Ecto neural progenitor cell (in vitro differentiated cells): ENCODE measurements at regions not wholly inside any gene's neighbourhood (a gene's known extent, or its start where the extent isn't known, plus 50 kb on each side); places are given as distances from the start of the nearest gene placed in this dataset.
"Not testable (repeated sequence)": the region's sequence is repeated elsewhere in the genome, so short reads cannot be mapped to it uniquely, and the experiment has no call there.

Experiments used
- DNase-seq: peaks from one replicate; pipeline ENCODE4 v3.0.0-alpha.2; 2018; ENCODE audit warnings: low spot score

- DNase-seq: no peak
These were observed 81.1 kb downstream of the STMND1 start for GRCh38 chr6:17182961-17183360.

DNA sequence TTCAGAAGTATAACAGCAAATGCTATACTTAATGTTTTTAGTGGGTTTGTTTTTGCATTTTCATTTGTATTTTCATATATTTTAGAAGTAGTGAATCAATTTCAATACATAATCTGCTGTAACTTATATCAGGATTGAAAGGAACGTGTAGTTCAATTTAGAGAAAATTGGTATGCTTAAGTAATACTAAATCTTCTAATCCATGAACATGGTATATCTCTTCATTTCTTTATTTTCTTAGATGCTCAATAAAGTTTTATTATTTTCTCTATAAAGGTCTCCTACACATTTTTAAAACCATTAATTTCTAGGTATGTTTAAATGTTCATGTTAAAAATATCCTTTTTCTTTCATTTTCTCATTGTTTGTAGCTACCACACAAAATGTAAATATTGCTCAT lies 85.1 kb downstream of the STMND1 start:
- DNase-seq: no peak

GRCh38 chr6:17193106-17193775 lies 87.9 kb upstream of the RBM24 start:
- DNase-seq: no peak

DNA sequence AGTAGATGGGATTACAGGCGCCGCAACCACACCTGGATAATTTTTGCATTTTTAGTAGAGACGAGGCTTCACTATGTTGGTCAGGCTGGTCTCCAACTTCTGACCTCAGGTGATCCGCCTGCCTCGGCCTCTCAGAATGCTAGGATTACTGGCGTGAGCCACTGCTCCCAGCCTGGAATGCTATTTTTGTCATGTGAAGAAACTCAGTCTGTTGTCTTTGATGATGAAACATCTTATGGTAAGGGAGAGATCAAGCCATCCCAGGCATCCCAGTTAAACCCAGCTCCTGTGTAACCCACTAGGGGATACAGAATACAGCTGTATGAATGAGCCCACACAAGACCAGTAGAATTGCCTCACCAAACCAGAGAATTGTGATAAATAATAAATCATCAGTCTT lies 83.6 kb upstream of the RBM24 start:
- DNase-seq: no peak

GRCh38 chr6:17200395-17200794 lies 80.8 kb upstream of the RBM24 start:
- DNase-seq: peak; percentile 80

GRCh38 chr6:17202526-17202925 lies 78.6 kb upstream of the RBM24 start:
- no peak for DNase-seq

DNA sequence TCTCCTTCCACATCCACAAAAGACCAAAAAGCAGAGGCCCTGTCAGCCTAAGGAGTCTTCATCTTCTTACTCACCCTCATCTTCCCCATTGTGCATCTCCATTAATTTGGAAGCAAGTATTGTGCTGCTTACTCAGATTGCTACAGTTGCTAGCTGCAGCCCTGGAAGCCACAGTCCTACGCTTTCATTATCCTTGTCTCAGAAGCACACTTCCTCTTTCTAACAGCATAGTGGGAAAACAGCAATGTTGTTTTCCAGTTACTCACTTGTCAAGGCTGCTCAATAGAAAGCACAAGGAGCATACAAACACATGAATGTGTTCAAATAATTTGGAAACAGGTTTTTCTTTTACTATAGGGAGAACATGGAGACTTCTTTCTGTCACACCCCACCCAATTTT lies 76.6 kb upstream of the RBM24 start:
- no peak for DNase-seq

GRCh38 chr6:17206566-17207072 lies 74.5 kb upstream of the RBM24 start:
- no peak for DNase-seq

GRCh38 chr6:17207281-17207680 lies 73.9 kb upstream of the RBM24 start:
- no peak for DNase-seq

DNA sequence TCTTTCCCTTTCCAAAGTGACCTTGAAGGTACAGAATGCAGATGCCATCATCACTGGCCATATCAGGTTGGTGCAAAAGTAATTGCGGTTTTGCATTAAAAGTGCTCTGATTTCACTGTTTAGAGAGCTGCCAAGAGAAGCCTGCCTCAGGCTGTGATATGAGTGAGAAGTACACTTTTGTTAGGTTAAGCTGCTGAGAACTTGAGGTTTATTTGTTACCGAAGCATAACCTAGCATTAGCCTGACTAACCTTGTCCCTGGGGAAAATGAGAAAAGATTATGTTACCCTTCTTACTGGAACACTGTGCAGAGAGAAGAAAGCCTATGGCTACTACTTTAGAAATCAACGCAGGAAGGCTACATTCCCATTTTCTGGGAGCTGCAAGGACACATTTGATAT lies 70.5 kb upstream of the RBM24 start:
- no peak for DNase-seq

GRCh38 chr6:17211101-17211500 lies 70.1 kb upstream of the RBM24 start:
- DNase-seq: no peak

DNA sequence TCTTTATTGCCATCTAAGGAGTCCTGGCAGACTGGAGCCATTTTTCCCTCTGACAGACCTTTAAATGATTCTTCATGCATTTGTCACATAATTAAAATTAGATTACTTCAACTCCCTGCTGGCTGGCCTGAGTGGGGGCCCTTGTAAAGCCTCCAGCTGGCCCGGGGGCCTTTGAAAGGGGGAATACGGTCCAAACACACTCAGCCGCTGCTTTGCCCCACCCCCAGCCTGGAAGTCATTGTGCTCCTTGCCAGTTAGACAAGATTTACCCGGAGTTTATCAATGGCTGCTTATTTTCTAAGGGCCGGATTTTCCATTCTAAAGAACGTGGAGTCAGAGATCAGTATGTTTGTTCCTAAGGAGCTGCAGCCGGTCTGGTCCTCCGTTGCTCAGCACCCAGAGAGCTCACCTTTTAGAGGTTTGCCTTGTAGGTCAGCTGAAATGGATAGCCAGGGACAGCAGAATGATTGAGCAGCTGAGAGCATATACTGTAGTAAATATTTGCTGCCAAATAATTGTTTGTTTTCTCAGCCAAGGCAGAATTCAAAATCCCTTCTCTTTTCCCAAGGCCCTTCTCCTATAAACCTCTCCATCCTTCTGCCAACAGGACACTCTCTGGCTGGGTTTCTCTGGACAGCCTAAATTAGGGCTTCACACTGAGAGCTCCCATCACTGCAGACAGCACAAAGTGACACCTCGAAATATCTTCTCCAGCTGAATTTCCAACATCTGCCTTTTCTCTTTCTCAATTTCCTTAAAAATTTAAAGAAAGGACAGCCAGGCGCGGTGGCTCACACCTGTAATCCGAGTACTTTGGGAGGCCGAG lies 68.4 kb upstream of the RBM24 start:
- DNase-seq: peak; percentile 75

DNA sequence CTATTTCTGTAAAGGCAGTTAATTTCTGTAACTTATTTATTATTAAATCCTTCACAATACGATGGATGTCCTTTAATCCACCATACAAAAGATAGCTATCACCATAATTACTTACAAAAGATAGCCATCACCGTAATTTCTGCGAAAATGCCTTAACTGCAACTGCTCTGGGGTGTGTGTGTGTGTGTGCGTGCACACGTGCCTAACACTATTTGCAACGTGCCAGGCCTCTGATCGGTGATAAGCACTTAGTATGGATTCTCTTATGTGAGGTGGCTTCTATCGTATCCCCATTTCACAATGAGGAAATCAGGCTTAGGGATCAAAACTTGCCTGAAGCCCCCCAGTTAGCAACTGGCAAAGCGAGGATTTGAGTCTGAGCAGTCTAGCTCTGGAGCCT lies 67.1 kb upstream of the RBM24 start:
- DNase-seq: no peak

- not testable (repeated sequence) for DNase-seq
These were observed 64.2 kb upstream of the RBM24 start for GRCh38 chr6:17216972-17217371.

DNA sequence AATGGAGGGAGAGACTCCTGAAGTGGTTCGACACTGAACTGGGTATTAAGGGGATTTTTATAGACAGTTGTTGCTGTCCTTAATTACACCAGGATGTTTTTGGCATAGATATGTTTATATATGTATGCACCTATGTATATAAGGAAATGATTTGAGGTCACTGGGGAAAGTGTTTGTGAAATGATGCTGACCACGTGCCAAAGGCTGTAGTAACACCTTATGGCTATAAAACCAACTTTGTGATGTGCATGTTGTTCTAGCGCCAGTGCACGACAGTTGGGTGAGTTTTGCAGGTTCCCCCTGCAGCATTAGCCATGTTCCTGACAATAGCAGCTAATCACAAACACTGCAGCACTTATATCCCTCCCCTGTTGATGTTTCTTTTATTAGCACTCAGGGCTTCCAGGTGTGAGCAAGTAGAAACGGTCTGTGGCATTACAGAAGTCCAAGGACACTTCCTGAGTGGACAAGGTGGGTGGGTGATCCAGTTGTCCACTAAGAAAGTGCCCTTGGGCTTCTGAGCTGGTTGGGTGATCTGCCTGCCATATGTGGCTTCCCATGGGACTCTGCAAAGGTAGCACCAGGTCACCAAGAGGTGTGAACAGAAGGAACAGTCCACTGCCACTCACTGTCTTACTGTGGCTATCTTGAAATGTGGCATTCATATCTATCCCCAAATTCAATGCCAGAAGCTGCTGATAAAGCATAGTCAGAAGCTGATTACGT lies 63.0 kb upstream of the RBM24 start:
- no peak for DNase-seq

GRCh38 chr6:17218749-17219093 lies 62.4 kb upstream of the RBM24 start:
- DNase-seq: no peak

DNA sequence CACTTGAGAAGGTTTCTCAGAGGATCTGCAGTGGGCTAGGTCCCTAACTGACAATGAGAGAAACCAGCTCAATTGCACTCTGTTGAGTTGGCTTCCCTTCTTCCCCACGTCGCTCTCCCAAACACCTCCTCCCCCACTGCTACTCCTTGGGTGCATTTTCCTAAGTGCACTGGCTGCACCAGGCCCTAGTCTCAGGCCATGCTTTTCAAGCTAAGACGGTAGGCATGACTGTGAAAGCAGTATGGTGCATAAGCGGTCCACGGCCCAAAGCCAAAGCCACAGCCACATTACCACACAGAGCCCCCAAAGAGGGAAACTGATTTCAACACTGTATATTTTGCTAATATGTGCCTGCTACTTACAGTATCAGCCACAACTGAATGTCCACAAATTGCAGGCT lies 62.1 kb upstream of the RBM24 start:
- DNase-seq: no peak

GRCh38 chr6:17220040-17220910 lies 60.9 kb upstream of the RBM24 start:
- no peak for DNase-seq

DNA sequence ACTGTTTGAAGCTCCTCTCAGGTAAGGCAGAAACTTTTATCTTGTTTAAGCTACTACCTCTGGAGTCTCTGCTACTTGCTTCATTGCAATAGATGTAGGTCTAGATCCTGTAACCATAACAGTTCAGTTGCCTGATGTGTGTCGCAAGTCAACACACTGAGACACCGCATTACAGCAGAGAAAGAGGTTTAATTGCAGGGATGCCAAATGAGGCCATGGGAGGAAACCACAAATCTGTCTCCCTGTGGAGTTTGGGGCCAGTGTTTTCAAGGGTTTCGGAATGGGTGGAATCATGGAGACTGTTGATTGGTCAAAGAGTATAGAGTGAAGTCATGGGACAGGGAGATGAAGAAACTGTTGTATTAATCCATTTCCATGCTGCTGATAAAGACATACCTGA lies 57.1 kb upstream of the RBM24 start:
- DNase-seq: no peak

- DNase-seq: not testable (repeated sequence)
These were observed 56.7 kb upstream of the RBM24 start for GRCh38 chr6:17224501-17224900.

GRCh38 chr6:17225767-17226630 lies 55.2 kb upstream of the RBM24 start:
- DNase-seq: no peak
